ENCODE measurements at regions not wholly inside any gene's neighbourhood (a gene's known extent, or its start where the extent isn't known, plus 50 kb on each side); places are given as distances from the start of the nearest gene placed in this dataset.

- no peaks in the 10 kb centered on the region for H3K9me1 ChIP-seq (ENCODE audit: control insufficient read depth, extremely low read depth, insufficient read depth, low read length)
- no peak for FAIRE-seq
- no peaks in the 10 kb centered on the region for H3K36me3 ChIP-seq (ENCODE audit: control insufficient read depth in 2 of 2, extremely low read depth in 1 of 2, insufficient read depth in 2 of 2, low read length in 2 of 2)
- dilution Hi-C loops (cut with MboI; ENCODE audit: extremely low pct_ligation_motif_present, low sequenced_read_pairs), result no loop called here
- H4K20me1 ChIP-seq (ENCODE audit: control insufficient read depth, extremely low read depth, insufficient read depth, low read length), result no peaks in the 10 kb centered on the region
- no peak overlapping the region for H2AFZ ChIP-seq (ENCODE audit: control insufficient read depth, low read length)
- DNase-seq (ENCODE audit: low read depth, low spot score), result no peak
- no peak overlapping the region for H3K4me3 ChIP-seq (ENCODE audit: control insufficient read depth in 2 of 3, extremely low read depth in 1 of 3, insufficient read depth in 2 of 3, low read depth in 1 of 3, low read length in 3 of 3)
- H3K4me1 ChIP-seq (ENCODE audit: control insufficient read depth, extremely low read depth, insufficient read depth, low read length), result no peaks in the 10 kb centered on the region
- no peaks in the 10 kb centered on the region for H3K79me2 ChIP-seq (ENCODE audit: control insufficient read depth, insufficient read depth, low read length)
- H3K27ac ChIP-seq (ENCODE audit: control insufficient read depth, insufficient read depth, low read length), result no peak overlapping the region
- TF ChIP-seq EZH2 (IDR thresholded peaks at IDR 0.05; ENCODE audit: low read length) (no peak), CTCF (optimal IDR thresholded peaks at IDR 0.05 in 1 of 3, IDR thresholded peaks at IDR 0.05 in 1 of 3, conservative IDR thresholded peaks at IDR 0.05 in 1 of 3; ENCODE audit: extremely low read depth in 1 of 3, insufficient read depth in 2 of 3, low read length in 3 of 3) (no peak)
- no peak overlapping the region for H3K4me2 ChIP-seq (ENCODE audit: control insufficient read depth, extremely low read depth, insufficient read depth, low read depth, low read length)
- H3K27me3 ChIP-seq (ENCODE audit: control insufficient read depth, extremely low read depth, insufficient read depth, low read length), result no peaks in the 10 kb centered on the region
- no peaks in the 10 kb centered on the region for H3K9me3 ChIP-seq (ENCODE audit: control insufficient read depth, low read depth, low read length)
- no peak overlapping the region for H3K9ac ChIP-seq (ENCODE audit: control insufficient read depth, extremely low read depth, insufficient read depth, low read length)
Measured at GRCh38 chr13:100987948-100988347, 313.4 kb upstream of the TMTC4 start.

GRCh38 chr13:100986571-100986970 is 312.0 kb upstream of the TMTC4 start:
- Histone ChIP-seq H3K27ac (ENCODE audit: control insufficient read depth, insufficient read depth, low read length) (no peak overlapping the region), H3K4me3 (ENCODE audit: control insufficient read depth in 2 of 3, extremely low read depth in 1 of 3, insufficient read depth in 2 of 3, low read depth in 1 of 3, low read length in 3 of 3) (no peak overlapping the region), H3K9me1 (ENCODE audit: control insufficient read depth, extremely low read depth, insufficient read depth, low read length) (no peaks in the 10 kb centered on the region), H3K4me2 (ENCODE audit: control insufficient read depth, extremely low read depth, insufficient read depth, low read depth, low read length) (no peak overlapping the region), H3K79me2 (ENCODE audit: control insufficient read depth, insufficient read depth, low read length) (no peaks in the 10 kb centered on the region), H3K9me3 (ENCODE audit: control insufficient read depth, low read depth, low read length) (no peaks in the 10 kb centered on the region), H4K20me1 (ENCODE audit: control insufficient read depth, extremely low read depth, insufficient read depth, low read length) (no peaks in the 10 kb centered on the region), H3K36me3 (ENCODE audit: control insufficient read depth in 2 of 2, extremely low read depth in 1 of 2, insufficient read depth in 2 of 2, low read length in 2 of 2) (no peaks in the 10 kb centered on the region), H3K9ac (ENCODE audit: control insufficient read depth, extremely low read depth, insufficient read depth, low read length) (no peak overlapping the region), H3K4me1 (ENCODE audit: control insufficient read depth, extremely low read depth, insufficient read depth, low read length) (no peaks in the 10 kb centered on the region), H2AFZ (ENCODE audit: control insufficient read depth, low read length) (no peak overlapping the region), H3K27me3 (ENCODE audit: control insufficient read depth, extremely low read depth, insufficient read depth, low read length) (no peaks in the 10 kb centered on the region)
- dilution Hi-C loops (cut with MboI; ENCODE audit: extremely low pct_ligation_motif_present, low sequenced_read_pairs), result no loop called here
- FAIRE-seq, result no peak
- DNase-seq (ENCODE audit: low read depth, low spot score), result no peak
- no peak for TF ChIP-seq CTCF (optimal IDR thresholded peaks at IDR 0.05 in 1 of 3, IDR thresholded peaks at IDR 0.05 in 1 of 3, conservative IDR thresholded peaks at IDR 0.05 in 1 of 3; ENCODE audit: extremely low read depth in 1 of 3, insufficient read depth in 2 of 3, low read length in 3 of 3)
